NCI-H2196 (cell line): ENCODE measurements at regions not wholly inside any gene's neighbourhood (a gene's known extent, or its start where the extent isn't known, plus 50 kb on each side); places are given as distances from the start of the nearest gene placed in this dataset.
A peak's percentile ranks its signal among the peaks of the same experiment; 100 is the strongest.

ENCODE experiments used
- DNase-seq: peaks from one replicate; lab custom pipeline; 2025; ENCODE audit not compliant: unreplicated experiment; lab: John Stamatoyannopoulos, UW

DNA sequence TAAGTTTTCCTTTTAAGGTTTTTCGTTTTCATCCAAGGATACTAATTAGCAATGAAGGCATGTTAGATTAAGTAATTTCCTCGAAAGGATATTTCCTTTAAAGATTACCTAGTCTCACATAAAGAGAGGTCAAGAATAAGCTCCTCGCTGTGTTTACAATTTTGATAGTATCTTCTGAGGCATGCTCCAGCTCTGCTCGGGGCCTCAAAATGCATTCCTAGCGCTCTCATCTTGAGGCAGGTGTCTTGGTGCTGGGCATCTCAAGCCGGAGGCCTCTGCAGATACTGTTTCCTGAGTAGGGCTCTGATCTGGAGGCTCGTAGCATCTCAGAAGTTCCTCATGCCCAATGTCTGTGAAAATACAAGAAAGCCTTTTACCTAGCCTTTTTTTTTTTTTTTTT, 128.6 kb upstream of the SNX19 start:
- no peak for DNase-seq

DNA sequence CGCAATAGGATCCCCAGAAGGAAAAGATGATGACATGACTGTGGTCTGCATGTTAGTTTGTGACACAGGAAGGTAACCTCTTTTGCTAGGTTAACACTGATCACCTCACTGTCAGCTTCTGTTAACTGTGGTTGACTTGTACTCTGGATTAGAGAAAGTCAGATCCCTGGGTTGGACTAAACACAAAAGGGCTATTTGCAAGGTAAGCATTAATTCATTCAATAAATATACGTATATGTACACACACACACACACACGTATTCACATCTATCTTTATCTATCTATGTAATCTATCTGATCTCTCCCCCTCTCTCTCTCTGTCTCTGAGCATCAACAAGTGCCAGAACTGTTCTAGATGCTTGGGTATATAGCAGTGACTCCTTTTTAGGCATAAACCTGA, 136.1 kb upstream of the SNX19 start:
- DNase-seq = no peak

DNA sequence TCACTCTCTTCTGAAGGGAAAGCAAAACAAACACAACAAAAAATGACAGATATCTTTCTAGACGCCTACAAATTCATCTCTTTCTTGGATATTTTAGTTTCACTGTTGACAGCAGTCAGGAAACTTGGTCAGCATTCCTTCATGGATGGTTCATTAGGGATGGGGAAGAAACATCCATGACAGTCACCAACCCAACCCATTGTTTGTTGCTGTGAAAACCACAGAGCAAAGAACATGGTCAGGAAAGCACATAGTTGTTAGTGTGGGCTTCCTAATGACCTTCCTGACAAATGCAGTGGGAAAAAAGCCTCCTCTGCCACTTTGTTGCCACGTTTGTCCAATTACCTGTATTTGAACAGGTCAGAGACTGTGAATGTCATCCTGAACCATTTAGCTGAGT, 139.8 kb upstream of the SNX19 start:
- no peak for DNase-seq

DNA sequence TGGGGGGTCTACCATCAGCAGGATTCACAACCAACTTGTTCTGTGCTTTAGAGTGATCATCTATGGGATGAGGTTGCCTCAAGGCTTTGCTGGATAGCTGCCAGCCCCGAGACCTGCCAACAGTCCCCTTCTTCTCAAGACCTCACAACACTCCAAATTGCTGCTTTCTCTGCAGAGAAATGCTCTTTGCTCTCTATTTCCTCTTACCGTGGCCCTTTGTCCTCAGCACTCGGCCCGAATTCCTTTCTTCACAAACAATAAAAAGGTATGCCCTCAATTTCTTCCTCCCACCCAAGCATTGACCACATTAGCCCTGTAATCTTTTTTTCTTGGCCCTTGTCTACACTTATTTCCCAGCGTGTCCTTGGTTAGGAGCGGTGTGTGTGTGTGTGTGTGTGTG, 147.4 kb upstream of the SNX19 start:
- DNase-seq = no peak

DNA sequence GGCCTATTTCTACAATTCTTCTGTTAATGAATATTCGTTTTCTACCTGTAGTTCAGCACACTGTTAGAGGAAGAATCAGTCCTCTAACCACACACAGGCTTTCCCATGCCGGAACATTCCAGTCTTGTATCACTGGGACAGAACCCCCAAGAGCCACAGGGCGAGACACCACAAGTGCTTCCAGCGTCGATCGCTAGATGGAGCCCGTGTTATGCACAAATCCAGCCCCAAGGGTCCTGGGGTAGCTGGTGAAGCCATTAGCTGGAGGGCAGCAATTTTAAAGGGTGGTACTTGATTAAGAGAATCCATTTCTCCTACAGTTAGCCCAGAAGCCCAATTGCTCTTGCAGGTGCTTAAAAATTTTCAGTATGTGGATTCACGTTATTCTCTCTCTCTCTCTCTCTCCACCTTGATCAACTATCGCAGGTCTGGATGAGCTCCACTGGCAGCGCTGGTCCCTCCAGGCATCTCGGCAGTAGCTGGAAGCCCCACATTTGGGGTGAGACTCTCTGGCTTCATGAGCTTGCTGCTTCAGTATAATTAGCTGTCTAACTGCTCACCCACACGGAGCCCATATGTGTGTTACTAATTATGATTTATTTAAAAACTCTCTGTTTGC, 148.2 kb upstream of the SNX19 start:
- DNase-seq = peak; percentile 41

DNA sequence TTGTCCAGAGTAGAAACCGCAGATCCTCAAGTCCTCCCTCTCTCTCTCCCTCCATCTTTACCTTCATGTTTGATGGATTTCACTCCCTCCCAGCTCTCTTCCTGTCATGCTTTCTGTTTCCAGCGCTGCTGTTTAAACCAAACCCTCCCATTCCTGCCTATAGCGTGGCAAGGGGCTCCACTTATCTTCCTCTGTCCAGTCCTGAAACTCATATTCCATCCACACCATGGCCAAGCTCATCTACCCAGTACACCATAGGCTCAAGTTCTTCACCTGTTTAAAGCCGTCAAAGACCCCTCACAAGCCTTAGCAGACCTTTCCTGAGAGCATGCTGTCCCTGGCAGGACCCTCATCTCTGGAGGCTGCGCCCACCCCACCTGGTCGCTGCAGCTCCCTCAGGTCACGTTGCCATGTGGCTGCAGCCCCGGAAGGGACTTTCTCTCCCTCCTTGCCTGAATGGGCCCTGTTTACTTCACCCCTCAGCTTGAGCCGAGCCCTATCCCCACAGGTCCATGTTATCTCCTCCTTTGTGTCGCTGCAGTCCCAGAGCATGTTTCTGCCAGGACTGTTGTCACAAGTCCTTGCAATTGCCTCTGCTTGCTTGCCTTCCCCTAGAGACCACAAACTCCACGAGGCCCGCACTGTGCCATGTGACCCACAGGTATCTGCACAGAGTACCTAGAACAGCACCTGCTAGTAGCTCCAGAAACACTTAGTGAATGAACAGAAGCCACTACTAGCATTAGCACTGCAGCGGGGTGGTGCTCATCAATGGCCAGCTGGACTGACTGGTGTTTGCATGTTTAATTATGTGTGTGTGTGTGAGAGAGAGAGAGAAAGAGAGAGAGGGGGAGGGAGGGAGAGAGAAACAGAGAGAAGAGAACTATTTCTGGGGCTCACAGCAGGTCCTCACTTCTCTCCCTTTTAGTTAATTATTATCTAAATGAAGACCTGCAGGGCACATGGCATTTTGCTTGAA, 149.4 kb upstream of the SNX19 start:
- DNase-seq = no peak

DNA sequence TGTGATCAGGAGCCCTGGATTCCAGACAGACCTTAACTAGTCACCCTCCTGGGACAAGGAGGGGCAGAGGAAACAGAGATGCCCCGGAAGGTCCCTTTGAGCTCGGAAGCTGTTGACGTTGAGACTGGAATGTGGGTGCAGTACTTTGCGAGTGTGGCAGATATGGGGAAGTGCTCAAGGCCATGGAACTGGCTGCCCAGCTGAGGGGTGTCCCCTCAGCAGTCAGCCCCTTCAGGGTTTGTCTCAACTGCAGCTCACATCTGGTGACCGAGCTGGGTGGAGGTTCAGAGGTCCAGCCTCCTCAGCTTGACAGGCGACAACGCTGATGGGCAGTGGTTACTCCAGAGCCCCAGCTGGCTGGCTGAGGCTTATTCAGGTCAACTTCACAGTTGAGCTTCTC, 150.3 kb upstream of the SNX19 start:
- DNase-seq = no peak

DNA sequence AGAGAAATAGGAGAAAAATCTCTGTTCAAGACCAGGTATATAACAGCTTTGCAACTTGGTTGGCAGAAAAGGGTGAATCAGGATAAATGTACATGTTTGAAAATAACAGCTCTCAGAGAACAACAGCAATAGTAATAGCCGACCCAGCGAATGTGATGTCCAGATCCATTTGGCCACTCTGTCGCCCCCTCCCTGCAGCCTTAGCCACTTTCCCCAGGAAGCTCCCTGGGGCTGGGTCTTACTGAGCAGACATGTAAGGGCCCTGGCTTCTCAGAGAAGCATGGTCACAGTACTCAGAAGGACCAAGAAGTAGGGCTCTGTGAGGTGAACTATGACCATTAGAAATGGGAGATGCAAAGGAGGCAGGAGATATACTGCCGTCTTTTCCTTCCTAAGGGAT, 154.1 kb upstream of the SNX19 start:
- DNase-seq = no peak

DNA sequence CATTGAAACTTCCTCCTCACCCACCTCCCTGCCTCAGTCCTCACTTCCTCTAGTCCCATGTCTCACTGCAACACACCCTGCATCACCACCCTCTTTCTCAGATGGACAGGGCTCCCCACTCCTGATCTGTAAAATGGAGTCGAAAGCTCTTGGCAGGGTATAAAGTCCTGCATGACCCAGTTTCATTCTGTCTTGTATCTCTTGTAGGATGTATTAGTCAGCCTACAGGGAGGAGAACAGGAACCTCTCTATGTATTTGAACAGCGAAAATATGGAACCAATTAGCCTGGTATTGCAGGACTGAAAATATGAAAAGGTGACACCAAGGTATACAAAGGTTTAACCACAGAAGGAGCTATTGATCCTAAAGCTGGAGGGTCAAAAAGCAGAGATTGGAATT, 156.9 kb upstream of the SNX19 start:
- DNase-seq = no peak

DNA sequence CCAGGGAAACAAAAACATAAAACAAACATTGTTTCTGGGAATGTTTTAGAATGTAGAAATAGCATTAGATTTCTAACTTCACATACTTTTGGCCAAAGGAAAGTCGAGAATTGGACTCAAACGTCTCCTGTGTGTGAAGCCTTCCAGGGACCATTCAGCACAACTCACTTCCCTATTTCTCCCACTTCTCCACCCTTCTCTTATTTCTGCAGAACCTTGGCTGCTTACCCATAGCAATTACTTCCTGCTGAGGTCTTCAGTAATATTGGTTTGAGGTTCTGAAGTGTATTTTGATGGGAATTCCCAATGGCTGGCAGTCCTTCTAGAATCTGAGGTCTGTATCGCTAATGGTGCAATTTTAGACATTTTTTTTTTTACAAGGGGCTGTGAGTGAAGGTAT, 158.3 kb upstream of the SNX19 start:
- no peak for DNase-seq

DNA sequence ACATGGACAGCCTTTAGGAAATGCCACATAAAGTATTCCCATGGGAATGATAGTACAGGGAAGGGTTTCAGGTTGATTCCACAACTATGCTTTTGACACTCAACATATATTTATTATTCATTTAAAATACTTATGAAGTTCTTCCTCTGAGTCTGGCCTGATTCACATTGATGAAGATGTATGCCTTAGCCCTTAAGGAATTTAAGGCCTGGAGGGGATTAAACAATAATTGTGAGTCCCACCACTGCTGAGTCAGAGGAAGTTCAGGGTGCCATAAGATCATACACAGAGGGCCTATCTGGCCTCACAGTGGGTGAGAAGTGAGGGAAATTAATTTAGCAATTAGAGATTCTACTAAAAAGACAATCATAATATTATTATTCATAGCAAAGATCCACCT, 161.1 kb upstream of the SNX19 start:
- no peak for DNase-seq

DNA sequence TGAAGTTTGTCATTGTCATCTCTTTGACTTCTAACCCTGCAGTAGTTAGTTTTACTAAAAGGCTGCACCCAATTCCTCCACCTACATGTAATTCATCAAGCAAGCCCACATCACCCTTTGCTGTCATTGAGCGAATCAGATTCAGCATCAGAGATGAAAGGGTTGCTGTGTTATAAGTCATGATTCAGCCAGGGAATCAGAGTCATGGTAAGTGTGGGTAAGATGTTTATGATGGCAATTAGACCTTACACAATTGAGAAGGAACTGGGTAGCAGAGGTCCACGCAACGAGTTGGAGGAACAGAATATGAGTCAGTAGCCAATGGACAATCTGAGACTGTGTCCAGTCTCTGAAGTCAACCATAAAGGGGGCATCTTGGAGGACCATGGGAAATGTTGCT, 162.8 kb upstream of the SNX19 start:
- DNase-seq = no peak

DNA sequence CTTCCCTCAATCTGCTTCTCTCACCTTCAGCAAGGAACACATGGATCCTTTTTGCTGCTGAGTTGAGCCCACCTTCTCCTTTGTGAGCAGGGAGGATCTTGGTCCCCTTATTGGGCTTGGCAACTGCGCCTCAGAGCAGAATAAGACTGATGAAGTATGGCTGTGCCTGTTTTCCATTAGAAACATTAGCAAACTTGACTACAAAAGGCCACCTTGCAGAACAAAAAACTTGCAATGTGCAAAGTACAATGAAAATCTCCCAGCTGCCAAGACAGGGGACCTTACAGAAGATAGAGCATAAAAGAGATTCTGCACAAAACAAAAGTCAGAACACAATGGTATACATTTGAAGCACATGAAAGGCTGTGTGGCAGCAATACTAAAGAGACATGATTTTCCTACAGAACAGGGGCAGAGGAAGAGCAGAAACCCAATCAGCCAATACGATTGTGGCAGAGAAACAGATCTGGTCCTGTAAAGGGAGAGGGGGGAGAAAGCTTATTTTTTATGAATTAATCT, 173.5 kb upstream of the SNX19 start:
- no peak for DNase-seq

DNA sequence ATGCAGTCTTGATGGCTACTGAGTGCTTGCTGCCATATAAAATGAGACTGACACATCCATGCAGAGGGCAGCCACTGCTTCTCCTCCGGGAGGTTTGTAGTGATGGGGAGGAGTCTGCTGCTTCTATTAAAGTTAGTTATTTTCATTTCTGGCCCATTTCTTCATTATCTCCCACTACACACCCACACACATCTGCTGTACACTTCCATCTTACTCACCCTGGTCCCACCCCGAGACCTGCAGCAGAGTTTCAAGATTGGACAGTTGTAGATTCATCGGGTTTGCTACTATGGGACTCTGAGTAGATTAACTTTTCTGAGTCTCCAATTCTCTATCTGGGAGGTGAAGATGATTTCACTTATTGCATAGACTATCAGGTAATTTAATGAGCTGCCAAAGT, 176.2 kb upstream of the SNX19 start:
- no peak for DNase-seq

DNA sequence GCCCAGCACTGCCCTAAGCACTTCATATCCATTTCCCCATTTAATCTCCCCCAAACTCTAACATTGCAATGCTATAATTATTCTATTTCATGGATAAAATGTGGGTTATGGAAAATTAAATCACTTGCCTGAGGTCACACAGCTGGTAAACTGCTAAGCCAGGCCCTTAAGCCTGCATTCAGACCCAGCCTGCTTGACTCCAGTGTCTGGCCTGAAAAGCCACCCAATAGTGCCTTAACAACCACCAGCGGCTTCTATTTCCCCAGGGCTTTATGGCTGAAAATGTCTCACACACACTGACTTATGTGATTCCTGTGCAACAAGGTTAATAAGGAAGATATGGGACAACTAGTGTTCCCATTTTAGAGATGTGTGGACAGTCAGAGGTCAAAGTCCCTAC, 178.5 kb upstream of the SNX19 start:
- no peak for DNase-seq

DNA sequence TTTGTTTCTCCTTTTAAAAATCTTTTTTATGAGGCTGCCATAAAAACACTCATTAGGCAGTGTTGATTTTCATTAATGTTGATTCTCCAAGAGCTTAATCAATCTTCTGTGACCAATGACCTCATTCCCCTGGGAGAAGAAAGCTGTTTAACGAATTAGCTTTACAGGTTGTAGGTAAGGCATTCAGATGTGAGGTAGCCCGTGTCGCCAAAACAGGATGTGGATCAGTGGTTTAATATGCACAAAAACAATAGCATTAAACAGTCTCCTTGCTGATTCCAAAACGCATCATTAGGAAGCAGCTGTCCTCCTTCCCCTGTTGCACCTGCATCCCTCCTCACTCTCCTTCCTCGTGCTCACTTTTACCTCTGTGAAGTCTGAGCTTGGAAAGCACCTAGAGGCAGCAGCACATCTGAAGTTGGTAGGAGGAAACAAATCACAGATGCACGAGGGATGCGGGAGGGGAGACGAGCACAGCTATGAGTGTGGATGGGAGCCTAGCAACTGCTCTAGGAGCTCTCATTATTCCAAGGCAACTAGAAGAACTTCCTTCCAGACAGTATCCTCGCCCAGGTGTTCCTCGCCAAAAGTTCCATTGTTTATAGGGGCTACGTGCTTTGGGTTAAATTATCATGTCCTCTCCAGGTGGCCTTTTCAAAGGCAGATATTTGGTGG, 179.4 kb upstream of the SNX19 start:
- DNase-seq = no peak

DNA sequence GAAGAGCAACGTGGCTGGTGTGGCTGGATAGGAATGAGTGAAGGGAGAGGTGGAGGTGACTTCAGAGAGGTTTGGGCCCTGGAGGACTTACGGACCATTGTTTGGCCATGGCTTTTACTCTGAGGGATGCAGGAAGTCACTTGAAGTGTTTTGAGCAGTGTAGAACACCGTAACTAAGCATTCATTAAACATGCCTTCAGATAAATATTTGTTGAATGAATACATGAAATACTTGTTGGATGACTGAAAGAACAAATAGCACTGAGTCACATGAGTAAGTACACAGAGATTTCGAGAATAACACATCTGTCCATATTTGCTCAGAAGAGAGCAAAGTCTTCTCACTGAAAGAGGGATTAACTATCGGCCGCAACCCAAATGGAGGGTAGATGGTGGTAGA, 182.7 kb upstream of the SNX19 start:
- DNase-seq = no peak

DNA sequence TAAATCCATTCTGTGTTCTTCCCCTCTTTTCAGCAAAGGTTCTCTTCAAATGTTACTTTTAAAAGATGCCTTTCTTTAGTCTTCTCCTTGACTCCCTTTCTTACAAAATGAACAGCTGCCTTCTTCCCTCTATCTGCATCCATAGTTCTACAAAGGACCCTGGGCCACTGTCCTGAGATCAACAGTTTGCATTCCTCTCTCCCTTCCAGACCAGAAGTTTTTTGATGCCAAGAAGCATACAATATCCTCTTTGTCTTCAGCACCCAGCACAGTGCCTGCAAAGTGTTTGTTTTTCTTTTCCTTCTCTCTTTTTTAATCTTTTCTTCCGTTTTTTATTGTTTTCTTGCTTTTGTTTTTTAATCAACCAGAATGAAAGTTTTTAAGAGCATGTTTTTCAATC, 183.5 kb upstream of the SNX19 start:
- DNase-seq = no peak

DNA sequence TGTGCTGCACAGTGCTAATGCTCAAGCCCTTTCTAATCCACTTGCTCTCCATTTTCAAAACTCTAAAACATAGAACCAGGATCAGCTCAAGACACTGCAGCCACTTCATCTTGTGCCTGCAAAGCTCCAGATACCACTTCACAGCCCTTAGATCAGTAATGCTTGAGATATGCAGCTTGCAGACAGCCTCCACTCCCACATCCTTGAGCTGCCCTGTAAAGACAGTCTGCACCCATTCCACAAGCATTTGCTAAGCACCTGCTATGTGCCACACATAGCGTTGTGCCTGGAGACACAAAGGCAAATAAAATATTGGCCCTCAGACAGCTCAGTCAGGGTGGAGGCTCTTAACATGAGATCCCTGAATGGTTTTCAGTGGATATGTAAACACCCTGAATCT, 192.5 kb upstream of the SNX19 start:
- no peak for DNase-seq

DNA sequence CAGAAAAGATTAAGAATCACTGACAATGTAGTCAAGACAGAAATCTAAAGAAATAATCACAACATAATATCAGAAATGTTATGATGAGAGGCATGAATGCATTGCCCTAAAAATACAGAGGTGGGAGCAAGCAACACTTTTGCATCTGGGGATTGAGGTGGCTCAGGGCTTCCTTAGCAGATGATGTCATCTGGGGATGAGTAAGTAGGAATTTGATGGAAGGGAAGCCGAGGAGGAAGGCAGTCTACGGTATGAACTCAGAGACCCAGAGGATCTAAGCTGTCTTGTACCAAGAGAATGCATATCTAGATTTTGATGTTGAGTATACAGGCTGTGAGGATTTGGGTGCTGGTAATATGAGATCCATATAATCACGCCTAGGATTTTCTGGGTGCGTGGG, 193.0 kb upstream of the SNX19 start:
- DNase-seq = no peak

DNA sequence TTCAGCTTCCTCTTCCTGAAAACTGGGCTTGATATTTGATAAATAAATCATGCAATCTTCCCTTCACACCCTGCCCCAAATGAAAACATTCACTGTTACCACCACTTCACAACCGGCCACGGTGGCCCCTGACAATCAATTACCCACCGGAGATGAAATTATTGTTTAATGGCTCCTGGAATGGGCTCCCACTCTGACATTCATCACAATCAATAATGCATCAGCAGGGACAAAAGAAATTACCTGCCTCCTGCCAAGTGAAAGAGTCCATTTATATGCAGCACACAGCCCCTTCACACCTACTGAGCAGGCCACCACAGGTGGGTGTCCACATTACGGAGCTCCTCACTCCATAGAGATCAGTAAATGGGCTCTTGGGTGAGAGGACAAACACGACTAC, 193.5 kb upstream of the SNX19 start:
- no peak for DNase-seq

DNA sequence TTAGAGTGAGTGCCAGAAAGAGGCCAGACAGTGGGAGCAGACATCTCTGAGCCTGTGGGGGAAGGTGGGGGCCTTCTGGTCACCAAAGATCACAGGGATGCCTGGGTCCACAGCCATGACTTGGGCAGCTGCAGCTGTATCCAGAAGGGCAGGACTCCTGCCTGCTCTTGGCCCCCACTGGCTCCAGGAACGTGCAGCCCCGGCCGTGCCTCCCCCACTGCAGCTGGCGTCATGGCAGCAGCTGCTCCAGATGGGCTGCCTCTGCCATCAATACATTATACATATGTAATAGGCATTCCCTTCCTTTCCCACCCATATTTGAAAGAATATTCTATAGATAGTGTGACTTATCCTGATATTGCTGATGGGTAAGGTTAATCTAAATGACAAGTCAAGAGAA, 195.5 kb upstream of the SNX19 start:
- DNase-seq = no peak
